Immature natural killer cell (primary cell): ENCODE measurements at regions not wholly inside any gene's neighbourhood (a gene's known extent, or its start where the extent isn't known, plus 50 kb on each side); places are given as distances from the start of the nearest gene placed in this dataset.

Experiments used
- DNase-seq, 3 donors: peaks; one replicate each; pipeline ENCODE4 v3.0.0; 2022; ENCODE audit warnings: mixed read lengths in 1 of 3
- H3K27ac Mint-ChIP-seq, 6 donors: one replicate each; pipeline ENCODE4 v1.8.0; 2020; ENCODE audit warnings: mixed read lengths in 6 of 6, mild to moderate bottlenecking in 5 of 6, inconsistent platforms in 4 of 6, moderate library complexity in 3 of 6
- H3K27me3 Mint-ChIP-seq, 3 donors: one replicate each; pipeline ENCODE4 v1.8.0; 2020 to 2021; ENCODE audit warnings: low read depth in 3 of 3, mild to moderate bottlenecking in 3 of 3, mixed read lengths in 3 of 3, moderate library complexity in 3 of 3, inconsistent platforms in 1 of 3
- H3K36me3 Mint-ChIP-seq, 3 donors: one replicate each; pipeline ENCODE4 v1.8.0; 2020; ENCODE audit warnings: mixed read lengths in 3 of 3, inconsistent platforms in 2 of 3, mild to moderate bottlenecking in 2 of 3
- H3K4me1 Mint-ChIP-seq, 2 donors: one replicate each; pipeline ENCODE4 v1.8.0; 2020; ENCODE audit warnings: inconsistent platforms in 2 of 2, mild to moderate bottlenecking in 2 of 2, mixed read lengths in 2 of 2, moderate library complexity in 1 of 2
- H3K4me3 Mint-ChIP-seq, 5 donors: one replicate each; pipeline ENCODE4 v1.8.0; 2020; ENCODE audit warnings: mild to moderate bottlenecking in 5 of 5, mixed read lengths in 5 of 5, inconsistent platforms in 3 of 5, moderate library complexity in 3 of 5
- H3K9me3 Mint-ChIP-seq, 6 donors: one replicate each; pipeline ENCODE4 v1.8.0; 2020; ENCODE audit warnings: mild to moderate bottlenecking in 6 of 6, mixed read lengths in 6 of 6, inconsistent platforms in 4 of 6, moderate library complexity in 3 of 6

- Mint-ChIP-seq H3K27me3 (no peaks in the 10 kb centered on the region), H3K27ac (no peak overlapping the region), H3K4me1 (no peaks in the 10 kb centered on the region), H3K36me3 (no peaks in the 10 kb centered on the region), H3K4me3 (no peak overlapping the region), H3K9me3 (no peaks in the 10 kb centered on the region)
- DNase-seq, result no peak
These were observed 519.2 kb downstream of the ARAP2 start for GRCh38 chr4:35725131-35725530.

- peaks cover 0 to 3% (median under 1%) of the 10 kb centered on the region in 6 donors for H3K9me3 Mint-ChIP-seq
- no peak overlapping the region for H3K4me3 Mint-ChIP-seq
These were observed 513.9 kb downstream of the ARAP2 start for GRCh38 chr4:35730414-35730813.

GRCh38 chr4:35734381-35735098, 509.8 kb downstream of the ARAP2 start:
- no peaks in the 10 kb centered on the region for H3K4me1 Mint-ChIP-seq
- DNase-seq, result no peak
- peaks cover 0 to 3% (median under 1%) of the 10 kb centered on the region in 6 donors for H3K9me3 Mint-ChIP-seq
- H3K27ac Mint-ChIP-seq, result no peak overlapping the region
- H3K36me3 Mint-ChIP-seq, result no peaks in the 10 kb centered on the region
- no peak overlapping the region for H3K4me3 Mint-ChIP-seq
- H3K27me3 Mint-ChIP-seq, result peaks cover 0 to 7% (median 0%) of the 10 kb centered on the region in 3 donors

More at GRCh38 chr4:35730414-35730813, 513.9 kb downstream of the ARAP2 start:
- no peak for DNase-seq
- Mint-ChIP-seq H3K4me1 (no peaks in the 10 kb centered on the region), H3K27ac (no peak overlapping the region), H3K27me3 (peaks cover 0 to 6% (median 0%) of the 10 kb centered on the region in 3 donors), H3K36me3 (no peaks in the 10 kb centered on the region)

- no peak for DNase-seq
- Mint-ChIP-seq H3K9me3 (peaks cover 2 to 9% (median 5%) of the 10 kb centered on the region in 6 donors), H3K27me3 (peaks cover 0 to 2% (median 0%) of the 10 kb centered on the region in 3 donors), H3K36me3 (no peaks in the 10 kb centered on the region), H3K27ac (no peak overlapping the region), H3K4me1 (no peaks in the 10 kb centered on the region), H3K4me3 (no peak overlapping the region)
These were observed 505.0 kb downstream of the ARAP2 start for GRCh38 chr4:35739308-35739707.

- no peak for DNase-seq
- Mint-ChIP-seq H3K27me3 (peaks cover 0 to 4% (median 1%) of the 10 kb centered on the region in 3 donors), H3K9me3 (peaks cover 0 to 9% (median 6%) of the 10 kb centered on the region in 6 donors), H3K36me3 (no peaks in the 10 kb centered on the region), H3K4me1 (no peaks in the 10 kb centered on the region), H3K27ac (no peak overlapping the region), H3K4me3 (no peak overlapping the region)
These were observed 490.3 kb downstream of the ARAP2 start for GRCh38 chr4:35754047-35754446.

GRCh38 chr4:35757836-35758235, 486.5 kb downstream of the ARAP2 start:
- Mint-ChIP-seq H3K4me3 (no peak overlapping the region), H3K4me1 (no peaks in the 10 kb centered on the region), H3K9me3 (peaks cover 0 to 9% (median 5%) of the 10 kb centered on the region in 6 donors), H3K27me3 (peaks cover 1 to 5% (median 5%) of the 10 kb centered on the region in 3 donors), H3K36me3 (no peaks in the 10 kb centered on the region), H3K27ac (no peak overlapping the region)
- no peak for DNase-seq

GRCh38 chr4:35760807-35761206, 483.5 kb downstream of the ARAP2 start:
- DNase-seq, result no peak
- Mint-ChIP-seq H3K4me3 (no peak overlapping the region), H3K27me3 (peaks cover 2 to 5% (median 2%) of the 10 kb centered on the region in 3 donors), H3K4me1 (no peaks in the 10 kb centered on the region), H3K36me3 (no peaks in the 10 kb centered on the region), H3K27ac (no peak overlapping the region), H3K9me3 (peaks cover 0 to 9% (median 5%) of the 10 kb centered on the region in 6 donors)

GRCh38 chr4:35771571-35771970, 472.7 kb downstream of the ARAP2 start:
- Mint-ChIP-seq H3K27me3 (peaks cover 0 to 1% (median 0%) of the 10 kb centered on the region in 3 donors), H3K36me3 (no peaks in the 10 kb centered on the region), H3K4me3 (no peak overlapping the region), H3K4me1 (no peaks in the 10 kb centered on the region), H3K9me3 (peaks cover 0 to 5% (median 1%) of the 10 kb centered on the region in 6 donors), H3K27ac (no peak overlapping the region)
- no peak for DNase-seq

GRCh38 chr4:35772291-35772690, 472.0 kb downstream of the ARAP2 start:
- DNase-seq, result no peak
- H3K4me3 Mint-ChIP-seq, result no peak overlapping the region
- H3K27ac Mint-ChIP-seq, result no peak overlapping the region
- H3K27me3 Mint-ChIP-seq, result no peaks in the 10 kb centered on the region
- H3K4me1 Mint-ChIP-seq, result no peaks in the 10 kb centered on the region
- no peaks in the 10 kb centered on the region for H3K36me3 Mint-ChIP-seq
- H3K9me3 Mint-ChIP-seq, result peaks cover 0 to 5% (median 1%) of the 10 kb centered on the region in 6 donors

- Mint-ChIP-seq H3K4me1 (no peaks in the 10 kb centered on the region), H3K27me3 (peaks cover 0 to 6% (median 0%) of the 10 kb centered on the region in 3 donors), H3K9me3 (peaks cover 0 to 21% (median 3%) of the 10 kb centered on the region in 6 donors), H3K36me3 (no peaks in the 10 kb centered on the region), H3K4me3 (no peak overlapping the region), H3K27ac (no peak overlapping the region)
- DNase-seq, result no peak
These were observed 454.3 kb downstream of the ARAP2 start for GRCh38 chr4:35789899-35790574.

- Mint-ChIP-seq H3K4me3 (no peak overlapping the region), H3K4me1 (no peaks in the 10 kb centered on the region), H3K27me3 (peaks cover 0 to 2% (median 0%) of the 10 kb centered on the region in 3 donors), H3K36me3 (peaks cover 0 to under 1% (median 0%) of the 10 kb centered on the region in 3 donors), H3K9me3 (peaks cover 3 to 30% (median 14%) of the 10 kb centered on the region in 6 donors), H3K27ac (no peak overlapping the region)
- DNase-seq, result no peak
These were observed 451.1 kb downstream of the ARAP2 start for GRCh38 chr4:35793045-35793722.

GRCh38 chr4:35793766-35794165, 450.5 kb downstream of the ARAP2 start:
- peaks cover 3 to 30% (median 14%) of the 10 kb centered on the region in 6 donors for H3K9me3 Mint-ChIP-seq
- peaks cover 0 to 3% (median 0%) of the 10 kb centered on the region in 3 donors for H3K36me3 Mint-ChIP-seq
- no peak overlapping the region for H3K27ac Mint-ChIP-seq
- H3K4me3 Mint-ChIP-seq, result no peak overlapping the region
- peaks cover 0 to 1% (median 0%) of the 10 kb centered on the region in 3 donors for H3K27me3 Mint-ChIP-seq
- DNase-seq, result no peak
- H3K4me1 Mint-ChIP-seq, result no peaks in the 10 kb centered on the region

- Mint-ChIP-seq H3K4me1 (peaks cover 16 to 32% of the 10 kb centered on the region in 2 donors), H3K9me3 (peaks cover 7 to 16% (median 12%) of the 10 kb centered on the region in 6 donors), H3K27ac (peak overlapping the region in 3 of 6 donors; percentile 2 to 83 (median 72)), H3K36me3 (peaks cover 0 to 3% (median 0%) of the 10 kb centered on the region in 3 donors), H3K4me3 (peak overlapping the region in 4 of 5 donors; percentile 65 to 83 (median 76)), H3K27me3 (no peaks in the 10 kb centered on the region)
- no peak for DNase-seq
These were observed 443.6 kb downstream of the ARAP2 start for GRCh38 chr4:35800669-35801068.

GRCh38 chr4:35802644-35803043, 441.7 kb downstream of the ARAP2 start:
- Mint-ChIP-seq H3K4me3 (no peak overlapping the region), H3K27me3 (no peaks in the 10 kb centered on the region), H3K9me3 (peaks cover 0 to 7% (median under 1%) of the 10 kb centered on the region in 6 donors), H3K4me1 (peaks cover 16 to 32% of the 10 kb centered on the region in 2 donors), H3K36me3 (peaks cover 0 to 3% (median 0%) of the 10 kb centered on the region in 3 donors), H3K27ac (no peak overlapping the region)
- no peak for DNase-seq
